ENCODE measurements at regions not wholly inside any gene's neighbourhood (a gene's known extent, or its start where the extent isn't known, plus 50 kb on each side); places are given as distances from the start of the nearest gene placed in this dataset.

DNA sequence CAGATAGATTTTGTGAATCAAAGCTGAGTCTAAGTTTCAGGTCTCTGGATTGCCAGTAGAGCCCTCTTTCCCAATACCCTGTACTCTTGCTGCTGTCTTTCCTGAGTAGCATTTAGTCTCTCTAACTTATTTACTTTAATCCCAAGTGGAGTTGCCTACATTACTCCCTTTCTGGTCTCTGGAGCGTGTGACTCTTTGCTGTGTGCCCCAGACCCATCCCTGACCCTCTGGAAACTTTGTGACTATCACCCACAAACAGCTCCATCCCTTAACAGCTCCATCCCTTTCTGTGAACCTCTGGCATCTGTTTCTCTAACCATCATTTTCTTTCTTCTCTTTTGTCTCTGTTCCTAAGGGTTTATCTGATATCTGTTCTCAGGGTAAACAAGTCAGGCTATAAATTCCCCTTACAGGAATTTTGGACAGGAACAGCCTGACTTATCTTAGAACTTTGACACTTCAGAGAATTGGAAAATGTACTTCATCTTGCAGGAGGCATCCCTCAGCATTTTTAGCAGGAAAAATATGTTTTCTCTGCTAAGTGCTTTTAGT, 1167.1 kb upstream of the SEMA6A start:
- TF ChIP-seq CTCF (IDR thresholded peaks at IDR 0.05; ENCODE audit: low read depth, low read length, poor library complexity, severe bottlenecking), result no peak
- TF ChIP-seq EZH2phosphoT487 (IDR thresholded peaks at IDR 0.05; ENCODE audit: borderline replicate concordance, low read length), result no peak
